DOHH2 (cell line): ENCODE measurements at regions not wholly inside any gene's neighbourhood (a gene's known extent, or its start where the extent isn't known, plus 50 kb on each side); places are given as distances from the start of the nearest gene placed in this dataset.

Experiments used
- EZH2phosphoT487 ChIP-seq: fragments of 200-600 bp; sonication (generic); IDR thresholded peaks from 2 replicates; pipeline ENCODE4 v1.6.1; 2017; ENCODE audit warnings: borderline replicate concordance, mild to moderate bottlenecking, antibody characterized with exemption, low read length, moderate library complexity, mixed read lengths
- TF ChIP-seq, protein P1 (sequence below): fragments of 200-600 bp; sonication (generic); IDR thresholded peaks from one replicate; pipeline ENCODE4 v1.5.1; 2014; ENCODE audit warnings: antibody characterized with exemption, mild to moderate bottlenecking, low read depth, low read length; ENCODE audit not compliant: poor library complexity, severe bottlenecking

- TF ChIP-seq, protein P1, sequence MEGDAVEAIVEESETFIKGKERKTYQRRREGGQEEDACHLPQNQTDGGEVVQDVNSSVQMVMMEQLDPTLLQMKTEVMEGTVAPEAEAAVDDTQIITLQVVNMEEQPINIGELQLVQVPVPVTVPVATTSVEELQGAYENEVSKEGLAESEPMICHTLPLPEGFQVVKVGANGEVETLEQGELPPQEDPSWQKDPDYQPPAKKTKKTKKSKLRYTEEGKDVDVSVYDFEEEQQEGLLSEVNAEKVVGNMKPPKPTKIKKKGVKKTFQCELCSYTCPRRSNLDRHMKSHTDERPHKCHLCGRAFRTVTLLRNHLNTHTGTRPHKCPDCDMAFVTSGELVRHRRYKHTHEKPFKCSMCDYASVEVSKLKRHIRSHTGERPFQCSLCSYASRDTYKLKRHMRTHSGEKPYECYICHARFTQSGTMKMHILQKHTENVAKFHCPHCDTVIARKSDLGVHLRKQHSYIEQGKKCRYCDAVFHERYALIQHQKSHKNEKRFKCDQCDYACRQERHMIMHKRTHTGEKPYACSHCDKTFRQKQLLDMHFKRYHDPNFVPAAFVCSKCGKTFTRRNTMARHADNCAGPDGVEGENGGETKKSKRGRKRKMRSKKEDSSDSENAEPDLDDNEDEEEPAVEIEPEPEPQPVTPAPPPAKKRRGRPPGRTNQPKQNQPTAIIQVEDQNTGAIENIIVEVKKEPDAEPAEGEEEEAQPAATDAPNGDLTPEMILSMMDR = no peak
- TF ChIP-seq EZH2phosphoT487 = no peak
These were observed 102.6 kb upstream of the NYAP2 start for GRCh38 chr2:225296951-225297350.
